Activated CD8-positive, alpha-beta T cell treated with anti-CD3 and anti-CD28 coated beads for 36 hours (primary cell): ENCODE measurements at regions not wholly inside any gene's neighbourhood (a gene's known extent, or its start where the extent isn't known, plus 50 kb on each side); places are given as distances from the start of the nearest gene placed in this dataset.

Source experiments
- ATAC-seq: fragments of 200-7000 bp; cut with Tn5 transposase; one replicate; pipeline ENCODE4 v1.10.0; 2021; ENCODE audit warnings: mild to moderate bottlenecking, moderate library complexity
- CTCF ChIA-PET: fragments of 350-600 bp; sonication (Branson Sonifier 250); formaldehyde crosslinking; loops from one replicate; lab custom pipeline; 2021; ENCODE audit warnings: antibody characterized with exemption; lab: Charles Lee
- POLR2A ChIA-PET: fragments of 350-600 bp; sonication (Branson Sonifier 250); formaldehyde crosslinking; loops from one replicate; lab custom pipeline; 2021; ENCODE audit warnings: antibody characterized with exemption; lab: Charles Lee
- DNase-seq: peaks from one replicate; pipeline ENCODE4 v3.0.0-alpha.2; 2020
- H3K27ac Mint-ChIP-seq: one replicate; pipeline ENCODE4 v1.8.0; 2021; ENCODE audit warnings: mild to moderate bottlenecking, mixed read lengths
- H3K27me3 Mint-ChIP-seq: one replicate; pipeline ENCODE4 v1.8.0; 2021; ENCODE audit warnings: mixed read lengths
- H3K36me3 Mint-ChIP-seq: one replicate; pipeline ENCODE4 v1.8.0; 2021; ENCODE audit warnings: low read depth, mixed read lengths
- H3K4me1 Mint-ChIP-seq: one replicate; pipeline ENCODE4 v1.8.0; 2021; ENCODE audit warnings: low read depth, mixed read lengths
- H3K4me3 Mint-ChIP-seq: one replicate; pipeline ENCODE4 v1.8.0; 2021; ENCODE audit warnings: mild to moderate bottlenecking, moderate library complexity, mixed read lengths
- H3K9me3 Mint-ChIP-seq: one replicate; pipeline ENCODE4 v1.8.0; 2021; ENCODE audit warnings: mixed read lengths
- CTCF ChIP-seq: fragments of 200-600 bp; IDR thresholded peaks from one replicate; pipeline ENCODE4 v1.8.0; 2022; ENCODE audit warnings: antibody characterized with exemption, mild to moderate bottlenecking
- intact Hi-C: fragments of 100-400 bp; cut with micrococcal nuclease; formaldehyde crosslinking; loops from one replicate; pipeline ENCODE4 v1.10.0; 2022

- no peak for DNase-seq
- ChIA-PET POLR2A (no interaction called here), CTCF (no interaction called here)
- no peaks in the 10 kb centered on the region for H3K27me3 Mint-ChIP-seq
- TF ChIP-seq CTCF: no peak
- no peaks in the 10 kb centered on the region for H3K4me1 Mint-ChIP-seq
- intact Hi-C loops: no loop called here
- H3K27ac Mint-ChIP-seq: no peak overlapping the region
- H3K4me3 Mint-ChIP-seq: no peak overlapping the region
- no peaks in the 10 kb centered on the region for H3K36me3 Mint-ChIP-seq
- ATAC-seq: no peak
- peaks cover 4% of the 10 kb centered on the region for H3K9me3 Mint-ChIP-seq
Observed at GRCh38 chr9:13491493-13492424, 212.3 kb upstream of the MPDZ start.

GRCh38 chr9:13491138-13491492 is 211.6 kb upstream of the MPDZ start:
- DNase-seq: no peak
- Mint-ChIP-seq H3K27ac (no peak overlapping the region), H3K9me3 (peaks cover 4% of the 10 kb centered on the region), H3K4me1 (no peaks in the 10 kb centered on the region), H3K36me3 (no peaks in the 10 kb centered on the region), H3K4me3 (no peak overlapping the region), H3K27me3 (no peaks in the 10 kb centered on the region)
- ATAC-seq: no peak
- ChIA-PET POLR2A (no interaction called here), CTCF (no interaction called here)
- no peak for TF ChIP-seq CTCF
- intact Hi-C loops: no loop called here

GRCh38 chr9:13487936-13488335 is 208.4 kb upstream of the MPDZ start:
- no peaks in the 10 kb centered on the region for H3K27me3 Mint-ChIP-seq

GRCh38 chr9:13487498-13487897 is 208.0 kb upstream of the MPDZ start:
- no peak for DNase-seq
- intact Hi-C loops: no loop called here
- TF ChIP-seq CTCF: no peak
- ChIA-PET CTCF (no interaction called here), POLR2A (interaction anchor here (0.6 kb wide), 1 partner anchor 11 kb away, joined by 3 read pairs; no protein-coding TSS in a partner anchor)
- Mint-ChIP-seq H3K9me3 (peaks cover 4% of the 10 kb centered on the region), H3K27ac (no peak overlapping the region), H3K4me1 (no peaks in the 10 kb centered on the region), H3K36me3 (no peaks in the 10 kb centered on the region), H3K4me3 (no peak overlapping the region), H3K27me3 (no peaks in the 10 kb centered on the region)
- no peak for ATAC-seq

More at GRCh38 chr9:13487936-13488335, 208.4 kb upstream of the MPDZ start:
- intact Hi-C loops: no loop called here
- no peak for ATAC-seq
- Mint-ChIP-seq H3K36me3 (no peaks in the 10 kb centered on the region), H3K27ac (no peak overlapping the region), H3K9me3 (peaks cover 2% of the 10 kb centered on the region), H3K4me3 (no peak overlapping the region), H3K4me1 (no peaks in the 10 kb centered on the region)
- POLR2A ChIA-PET: interaction anchor here (0.6 kb wide), 1 partner anchor 12 kb away, joined by 3 read pairs; no protein-coding TSS in a partner anchor
- DNase-seq: no peak
- no peak for TF ChIP-seq CTCF
- CTCF ChIA-PET: no interaction called here

- POLR2A ChIA-PET: no interaction called here
- Mint-ChIP-seq H3K36me3 (no peaks in the 10 kb centered on the region), H3K27ac (no peak overlapping the region), H3K27me3 (no peaks in the 10 kb centered on the region), H3K9me3 (peaks cover 4% of the 10 kb centered on the region), H3K4me1 (no peaks in the 10 kb centered on the region), H3K4me3 (no peak overlapping the region)
- no peak for ATAC-seq
- CTCF ChIA-PET: no interaction called here
- TF ChIP-seq CTCF: no peak
- no peak for DNase-seq
- intact Hi-C loops: no loop called here
Observed at GRCh38 chr9:13487071-13487470, 207.6 kb upstream of the MPDZ start.
